LNCAP (cell line): ENCODE measurements at regions not wholly inside any gene's neighbourhood (a gene's known extent, or its start where the extent isn't known, plus 50 kb on each side); places are given as distances from the start of the nearest gene placed in this dataset.

ENCODE experiments used
- CTCF ChIP-seq: fragments of 450-650 bp; IDR thresholded peaks from 2 replicates; pipeline ENCODE4 v1.5.1; 2017; ENCODE audit warnings: mild to moderate bottlenecking

- TF ChIP-seq CTCF, result no peak
Observed at GRCh38 chr4:79249881-79250503, 75.9 kb downstream of the NAA11 start.

- no peak for TF ChIP-seq CTCF
Observed at GRCh38 chr4:79248610-79249009, 77.3 kb downstream of the NAA11 start.

GRCh38 chr4:79247695-79248394 is 78.0 kb downstream of the NAA11 start:
- no peak for TF ChIP-seq CTCF

GRCh38 chr4:79241846-79242245 is 84.0 kb downstream of the NAA11 start:
- TF ChIP-seq CTCF, result 0 out of 2 replicates have a peak, but pooled peaks have one; percentile 7

- no peak for TF ChIP-seq CTCF
Observed at GRCh38 chr4:79237851-79238250, 88.0 kb downstream of the NAA11 start.

- no peak for TF ChIP-seq CTCF
Observed at GRCh38 chr4:79236785-79237184, 89.1 kb downstream of the NAA11 start.

- no peak for TF ChIP-seq CTCF
Observed at GRCh38 chr4:79235095-79235494, 90.8 kb downstream of the NAA11 start.
